ENCODE measurements at regions not wholly inside any gene's neighbourhood (a gene's known extent, or its start where the extent isn't known, plus 50 kb on each side); places are given as distances from the start of the nearest gene placed in this dataset.

GRCh38 chr3:5401002-5401401, 213.5 kb downstream of the EDEM1 start:
- TF ChIP-seq CTCF (IDR thresholded peaks at IDR 0.05; ENCODE audit: unreplicated experiment), result no peak
- Mint-ChIP-seq H3K36me3 (no peaks in the 10 kb centered on the region), H3K9me3 (peaks cover 9% of the 10 kb centered on the region), H3K27me3 (ENCODE audit: low read depth) (no peaks in the 10 kb centered on the region), H3K27ac (no peak overlapping the region), H3K4me3 (no peak overlapping the region), H3K4me1 (no peaks in the 10 kb centered on the region)
- no peak for DNase-seq (ENCODE audit: low spot score in 2 of 2, unreplicated experiment in 2 of 2)

- no peaks in the 10 kb centered on the region for H3K4me1 Mint-ChIP-seq
- H3K4me3 Mint-ChIP-seq, result no peak overlapping the region
- no peaks in the 10 kb centered on the region for H3K36me3 Mint-ChIP-seq
- no peak overlapping the region for H3K27ac Mint-ChIP-seq
- TF ChIP-seq CTCF (IDR thresholded peaks at IDR 0.05; ENCODE audit: unreplicated experiment), result no peak
- peaks cover 9% of the 10 kb centered on the region for H3K9me3 Mint-ChIP-seq
- no peaks in the 10 kb centered on the region for H3K27me3 Mint-ChIP-seq (ENCODE audit: low read depth)
- no peak for DNase-seq (ENCODE audit: low spot score in 2 of 2, unreplicated experiment in 2 of 2)
Observed at GRCh38 chr3:5404718-5405117, 217.2 kb downstream of the EDEM1 start.

DNA sequence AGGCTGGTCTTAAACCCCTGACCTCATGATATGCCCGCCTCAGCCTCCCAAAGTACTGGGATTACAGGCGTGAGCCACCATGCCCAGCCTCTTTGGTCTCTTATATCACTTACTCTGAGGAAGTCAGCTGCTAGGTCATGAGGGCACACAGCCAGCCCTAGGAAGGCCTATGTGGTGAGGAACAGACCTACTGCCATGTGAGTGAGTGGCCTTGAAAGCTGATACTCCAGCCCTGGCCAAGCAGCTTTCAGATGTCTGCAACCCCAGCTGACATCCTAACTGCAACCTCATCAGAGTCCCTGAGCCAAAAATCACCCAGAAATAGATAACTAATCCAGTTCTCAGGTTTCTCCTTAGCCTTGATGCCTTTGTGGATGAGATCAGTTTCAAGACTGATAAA, 224.3 kb downstream of the EDEM1 start:
- H3K27me3 Mint-ChIP-seq (ENCODE audit: low read depth), result no peaks in the 10 kb centered on the region
- no peaks in the 10 kb centered on the region for H3K36me3 Mint-ChIP-seq
- no peak for TF ChIP-seq CTCF (IDR thresholded peaks at IDR 0.05; ENCODE audit: unreplicated experiment)
- no peaks in the 10 kb centered on the region for H3K4me1 Mint-ChIP-seq
- no peak overlapping the region for H3K27ac Mint-ChIP-seq
- peaks cover 26% of the 10 kb centered on the region for H3K9me3 Mint-ChIP-seq
- DNase-seq (ENCODE audit: low spot score in 2 of 2, unreplicated experiment in 2 of 2), result no peak
- no peak overlapping the region for H3K4me3 Mint-ChIP-seq

DNA sequence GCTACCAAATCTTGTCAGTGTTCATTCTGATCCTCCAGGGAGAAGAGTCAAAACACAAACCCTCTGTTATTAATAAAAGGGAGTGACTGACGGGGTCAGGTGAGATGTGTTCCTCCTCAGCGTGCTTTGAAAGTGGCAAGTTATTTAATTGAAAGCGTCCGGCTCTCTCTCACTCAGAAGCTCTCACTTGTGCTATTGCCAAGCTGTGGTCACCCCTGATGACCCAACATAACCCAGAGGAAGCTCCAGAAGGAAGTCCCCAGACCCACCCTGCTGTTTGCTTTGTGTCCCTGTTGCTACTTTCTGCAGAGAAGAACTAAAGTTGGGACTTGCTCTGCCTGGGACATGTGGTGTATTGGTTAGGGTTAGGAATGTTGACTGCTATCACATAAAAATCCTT, 235.6 kb downstream of the EDEM1 start:
- H3K27me3 Mint-ChIP-seq (ENCODE audit: low read depth), result peaks cover 4% of the 10 kb centered on the region
- DNase-seq (ENCODE audit: low spot score in 2 of 2, unreplicated experiment in 2 of 2), result no peak
- TF ChIP-seq CTCF (IDR thresholded peaks at IDR 0.05; ENCODE audit: unreplicated experiment), result no peak
- H3K9me3 Mint-ChIP-seq, result peaks cover under 1% of the 10 kb centered on the region
- no peak overlapping the region for H3K27ac Mint-ChIP-seq
- peaks cover 15% of the 10 kb centered on the region for H3K4me1 Mint-ChIP-seq
- no peaks in the 10 kb centered on the region for H3K36me3 Mint-ChIP-seq
- no peak overlapping the region for H3K4me3 Mint-ChIP-seq

- no peak for DNase-seq (ENCODE audit: low spot score in 2 of 2, unreplicated experiment in 2 of 2)
- Mint-ChIP-seq H3K27ac (no peak overlapping the region), H3K9me3 (no peaks in the 10 kb centered on the region), H3K36me3 (no peaks in the 10 kb centered on the region), H3K4me1 (peaks cover 18% of the 10 kb centered on the region), H3K4me3 (no peak overlapping the region), H3K27me3 (ENCODE audit: low read depth) (peaks cover 4% of the 10 kb centered on the region)
- no peak for TF ChIP-seq CTCF (IDR thresholded peaks at IDR 0.05; ENCODE audit: unreplicated experiment)
Observed at GRCh38 chr3:5423523-5423922, 236.0 kb downstream of the EDEM1 start.

DNA sequence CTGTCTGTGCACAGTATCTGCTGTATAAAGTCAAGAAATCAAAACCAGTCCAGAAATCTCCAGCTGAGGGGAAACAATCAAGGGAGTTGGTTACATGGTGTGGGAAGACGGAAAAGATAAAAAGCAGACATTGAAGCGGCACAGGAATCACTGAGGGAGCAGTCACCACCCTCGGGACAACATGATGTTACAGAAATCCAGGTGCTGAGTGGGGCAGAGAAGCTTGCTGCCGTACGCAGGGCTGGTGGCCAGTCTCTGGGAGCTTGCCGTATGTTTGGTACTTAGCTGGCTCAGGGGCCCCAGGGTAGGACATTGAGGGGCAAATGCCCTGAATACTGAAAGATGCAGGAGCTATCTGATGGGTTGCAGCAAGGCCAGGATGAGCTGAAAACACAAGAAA, 237.9 kb downstream of the EDEM1 start:
- no peak overlapping the region for H3K4me3 Mint-ChIP-seq
- no peak for DNase-seq (ENCODE audit: low spot score in 2 of 2, unreplicated experiment in 2 of 2)
- H3K4me1 Mint-ChIP-seq, result peaks cover 21% of the 10 kb centered on the region
- H3K27ac Mint-ChIP-seq, result no peak overlapping the region
- H3K9me3 Mint-ChIP-seq, result no peaks in the 10 kb centered on the region
- H3K36me3 Mint-ChIP-seq, result no peaks in the 10 kb centered on the region
- TF ChIP-seq CTCF (IDR thresholded peaks at IDR 0.05; ENCODE audit: unreplicated experiment), result no peak
- H3K27me3 Mint-ChIP-seq (ENCODE audit: low read depth), result peaks cover 4% of the 10 kb centered on the region

Data from mesothelial cell of epicardium (in vitro differentiated cells).